ENCODE measurements at regions not wholly inside any gene's neighbourhood (a gene's known extent, or its start where the extent isn't known, plus 50 kb on each side); places are given as distances from the start of the nearest gene placed in this dataset.
A peak's percentile ranks its signal among the peaks of the same experiment; 100 is the strongest.

DNA sequence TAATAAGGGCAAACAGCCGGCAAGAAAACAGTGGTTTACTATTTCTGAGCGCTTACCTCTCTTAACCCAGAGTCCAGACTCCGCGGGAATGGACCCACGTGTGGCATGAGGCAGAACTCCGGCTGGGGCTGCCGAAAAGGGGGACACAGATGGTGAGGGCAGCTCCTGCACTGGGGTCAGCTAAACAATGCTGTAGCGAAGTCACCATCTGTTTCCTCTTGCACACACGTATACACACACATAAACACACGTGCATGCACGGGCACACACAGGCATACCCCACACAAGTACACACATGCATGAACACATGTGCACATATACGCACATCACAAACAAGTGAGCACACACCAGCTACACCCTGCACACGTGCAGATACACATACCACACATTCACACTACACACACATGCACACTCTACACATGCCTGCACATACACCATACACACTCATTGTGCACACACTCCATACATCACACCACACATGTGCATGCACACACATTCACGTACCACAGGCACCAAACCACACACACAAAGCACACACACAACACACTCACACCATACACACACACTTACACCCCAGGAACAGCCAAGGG, 105.9 kb upstream of the ID2 start:
- DNase-seq, result no peak

DNA sequence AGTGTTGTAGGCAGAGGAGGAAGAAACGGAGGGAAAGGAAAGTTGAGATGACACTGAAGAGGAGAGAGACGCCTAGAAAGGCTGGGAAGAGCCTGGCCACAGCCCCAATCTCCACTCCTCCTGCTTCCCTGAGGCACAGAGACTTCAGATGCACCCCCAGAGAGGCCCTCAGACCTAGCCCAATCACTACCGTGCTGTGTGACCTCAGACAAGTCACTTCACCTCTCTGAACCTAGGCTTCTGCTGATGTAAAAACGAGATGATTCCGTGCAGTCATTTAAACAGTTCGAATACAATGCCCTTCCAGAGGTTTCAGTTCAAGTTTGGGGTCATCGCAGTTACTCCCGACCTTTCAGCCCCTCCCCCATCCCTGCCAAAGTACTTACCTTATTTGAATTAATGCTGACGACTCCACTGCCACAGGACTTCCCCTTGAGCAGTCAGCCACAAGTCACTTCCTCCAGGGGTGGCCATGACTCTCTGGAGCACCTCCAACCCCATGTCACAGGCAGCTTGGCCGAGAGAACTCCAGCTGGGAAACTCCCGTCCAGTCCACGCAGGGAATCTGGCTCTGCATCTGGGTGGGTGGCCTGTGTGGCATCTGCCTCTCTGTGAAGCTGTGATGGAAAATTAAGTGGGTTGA, 105.2 kb upstream of the ID2 start:
- DNase-seq, result no peak

DNA sequence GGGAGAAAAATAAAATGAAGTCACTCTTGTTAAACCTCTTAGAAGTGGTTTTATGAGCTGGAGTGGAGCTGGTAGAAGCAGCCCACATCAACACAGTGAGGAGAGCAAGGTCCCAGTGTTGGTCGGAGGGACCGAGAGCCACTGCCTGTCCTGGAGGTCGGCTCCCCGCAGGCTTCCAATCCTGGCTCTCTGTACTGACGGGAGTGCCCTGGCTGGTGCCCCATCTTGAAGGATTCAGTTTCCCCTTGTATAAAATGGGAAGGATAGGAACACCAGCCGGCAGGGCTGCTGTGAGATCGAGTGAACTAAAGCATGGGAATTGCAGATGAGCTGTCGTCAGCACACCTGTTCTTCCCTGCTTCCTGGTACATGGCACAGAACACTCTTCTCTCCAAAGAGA, 104.3 kb upstream of the ID2 start:
- DNase-seq, result no peak

DNA sequence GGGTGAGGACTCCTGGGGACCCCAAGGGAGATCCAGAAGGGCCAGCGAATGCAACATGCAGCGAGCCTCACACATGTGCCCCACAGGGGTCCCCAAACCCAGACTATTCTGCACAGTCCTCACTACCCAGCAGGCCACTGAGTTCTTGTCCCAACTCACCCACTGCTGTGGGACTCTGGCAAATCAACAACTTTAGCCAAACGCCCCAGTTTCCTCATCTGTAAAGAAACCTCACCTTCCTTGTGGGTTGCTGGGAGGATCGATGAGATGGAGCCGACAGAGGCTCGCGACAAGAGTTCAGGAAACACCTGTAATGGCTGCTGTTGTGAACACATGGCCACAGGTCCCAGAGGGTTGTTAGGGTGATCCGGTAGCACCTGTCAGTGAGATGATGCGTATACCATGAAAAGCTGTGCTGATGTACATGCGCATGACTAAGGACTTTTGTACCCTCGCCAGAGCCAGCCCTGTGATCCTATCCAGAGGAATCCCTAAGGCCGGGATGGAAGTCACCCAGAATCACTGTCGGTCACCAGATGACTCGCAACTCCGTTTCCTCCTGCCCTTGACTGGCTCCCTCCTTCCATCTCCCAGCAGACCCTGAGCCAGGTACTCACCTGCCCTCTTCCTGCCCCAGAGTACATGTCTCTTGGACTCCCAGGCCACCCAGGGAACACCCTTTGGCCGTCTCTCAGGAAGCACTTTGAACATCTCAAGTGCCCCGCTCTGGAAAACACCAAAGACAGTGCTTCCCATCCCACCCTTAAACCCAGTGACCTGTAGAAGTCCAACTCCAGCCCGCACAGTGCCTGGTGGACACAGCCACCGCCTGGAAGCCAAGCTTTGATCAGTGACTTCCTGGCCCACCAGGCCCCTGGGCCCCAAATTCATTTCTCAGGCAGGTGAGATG, 103.3 kb upstream of the ID2 start:
- DNase-seq, result no peak

DNA sequence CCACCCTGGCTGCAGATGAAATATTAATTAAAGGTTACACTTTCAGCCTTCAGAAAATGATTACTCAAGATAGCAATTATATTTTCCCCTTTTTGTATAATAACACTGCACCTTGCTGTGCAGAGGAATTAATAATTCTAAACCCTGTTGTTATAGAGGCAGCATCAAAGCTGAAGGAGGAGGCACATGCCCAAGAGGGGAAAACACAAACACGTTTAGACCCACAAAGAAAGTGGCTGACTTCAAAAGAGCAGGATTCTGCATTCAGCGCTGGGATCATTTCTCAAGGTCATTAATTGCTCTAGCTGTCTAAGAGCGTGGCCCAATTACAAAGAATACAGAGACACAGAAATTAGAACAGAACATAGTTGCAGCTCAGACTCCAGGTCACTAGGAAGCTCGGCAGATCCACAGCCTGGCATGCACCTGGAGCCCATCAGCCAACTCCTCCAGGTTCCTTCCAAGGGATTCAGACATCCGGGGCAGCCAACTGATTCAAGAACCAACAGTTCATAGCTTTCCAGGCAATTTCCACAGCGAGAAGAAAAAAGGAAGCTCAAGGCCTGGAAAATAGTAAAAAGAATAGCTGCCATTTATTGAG, 102.3 kb upstream of the ID2 start:
- DNase-seq, result no peak

DNA sequence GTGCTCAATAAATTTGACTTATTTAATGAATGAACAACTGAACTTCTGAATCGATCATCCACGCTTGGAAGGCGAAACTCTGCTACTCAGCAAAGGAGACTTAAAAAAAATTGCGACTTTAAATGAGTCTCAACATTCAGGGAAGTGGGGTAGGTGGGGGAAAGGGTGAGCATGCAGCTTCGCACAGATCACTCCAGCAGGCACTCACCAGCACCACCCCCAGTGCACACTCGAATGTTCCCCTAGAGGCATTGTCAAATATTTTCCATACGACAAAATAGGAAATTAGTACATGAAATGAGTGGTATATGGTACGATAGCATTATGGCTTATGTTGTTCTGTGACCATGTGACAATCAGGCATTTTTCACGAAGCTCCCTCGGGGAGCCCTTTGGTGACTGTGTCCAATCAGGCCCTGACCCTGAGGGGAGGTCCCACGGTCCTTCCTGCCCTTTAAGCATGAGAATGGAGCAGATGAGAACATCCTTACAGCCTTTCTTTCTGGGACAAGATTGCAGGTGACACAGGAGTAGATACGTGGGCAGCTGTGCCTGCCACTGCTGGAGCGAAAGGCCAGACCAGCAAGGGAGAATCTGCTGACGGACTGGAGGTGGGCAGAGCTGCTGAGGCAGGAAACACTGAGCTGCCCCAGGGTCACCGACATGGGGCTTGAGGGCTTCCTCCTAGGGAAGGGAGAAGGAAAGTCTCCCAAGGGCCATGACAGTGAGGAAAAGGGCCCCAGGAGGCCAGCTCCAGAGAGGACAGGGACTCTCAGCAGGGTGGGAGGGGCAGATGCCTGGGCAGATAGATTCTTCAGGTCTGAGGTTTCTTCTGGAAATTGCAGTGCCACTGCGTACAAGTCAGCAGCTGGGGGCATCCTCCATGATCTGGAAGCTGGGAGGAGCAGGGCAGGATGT, 101.3 kb upstream of the ID2 start:
- DNase-seq, result no peak

DNA sequence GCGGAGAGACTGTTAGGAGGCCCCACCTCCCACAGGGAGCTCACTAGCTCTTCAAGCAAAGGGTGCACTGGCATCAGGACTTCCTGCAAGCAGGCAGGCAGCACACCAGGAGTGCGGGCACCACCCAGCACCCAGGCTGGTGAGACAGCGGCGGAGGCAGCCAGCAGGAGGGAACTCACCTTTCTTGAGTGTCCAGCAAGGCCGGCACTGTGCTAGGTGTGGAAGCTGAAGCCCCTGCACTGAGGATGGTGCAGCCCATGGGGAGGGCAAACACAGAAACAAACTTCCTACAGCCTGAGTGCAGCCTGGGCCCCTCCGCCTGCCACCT, 100.7 kb upstream of the ID2 start:
- DNase-seq, result no peak

DNA sequence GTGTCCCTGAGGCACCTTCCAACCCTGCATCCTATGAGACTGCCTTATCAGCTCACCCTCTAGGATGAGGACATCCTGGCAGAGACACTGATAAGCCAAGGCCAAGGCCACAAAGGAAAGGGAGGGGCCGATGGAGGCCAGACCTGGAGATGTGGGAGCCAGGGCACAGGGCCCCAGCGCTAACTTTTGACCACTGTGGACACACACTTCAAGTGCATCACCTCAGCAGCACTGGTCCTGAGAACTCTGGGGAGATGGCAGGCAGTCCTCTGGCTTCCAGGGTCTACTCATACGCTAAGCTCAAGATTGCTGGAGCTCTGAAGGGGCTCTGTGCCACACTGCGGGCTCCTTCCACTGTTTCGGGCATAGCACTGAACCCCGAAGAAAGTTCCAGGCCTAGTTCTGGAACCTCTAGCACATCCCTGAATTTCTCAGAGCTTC, 100.2 kb upstream of the ID2 start:
- no peak for DNase-seq

DNA sequence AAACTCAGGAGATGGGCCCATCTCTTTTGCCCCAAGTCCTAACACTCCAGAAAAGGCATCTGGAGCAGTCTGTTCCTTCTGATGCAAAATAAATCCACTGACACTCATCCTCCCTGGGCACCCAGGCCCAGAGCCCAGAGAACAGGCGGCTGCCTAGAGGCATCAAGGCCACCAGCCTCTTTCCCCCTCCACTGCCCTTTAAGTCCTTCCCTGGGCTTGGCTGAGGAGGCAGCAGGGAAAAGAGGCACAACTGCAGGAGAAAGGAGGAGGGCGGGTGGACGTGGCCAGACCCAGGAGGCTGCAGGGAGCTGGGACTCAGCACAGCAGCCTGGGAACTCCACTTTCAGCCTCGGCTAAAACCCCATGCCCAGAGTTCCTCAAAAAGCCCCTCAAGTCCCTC, 99.7 kb upstream of the ID2 start:
- DNase-seq, result no peak

DNA sequence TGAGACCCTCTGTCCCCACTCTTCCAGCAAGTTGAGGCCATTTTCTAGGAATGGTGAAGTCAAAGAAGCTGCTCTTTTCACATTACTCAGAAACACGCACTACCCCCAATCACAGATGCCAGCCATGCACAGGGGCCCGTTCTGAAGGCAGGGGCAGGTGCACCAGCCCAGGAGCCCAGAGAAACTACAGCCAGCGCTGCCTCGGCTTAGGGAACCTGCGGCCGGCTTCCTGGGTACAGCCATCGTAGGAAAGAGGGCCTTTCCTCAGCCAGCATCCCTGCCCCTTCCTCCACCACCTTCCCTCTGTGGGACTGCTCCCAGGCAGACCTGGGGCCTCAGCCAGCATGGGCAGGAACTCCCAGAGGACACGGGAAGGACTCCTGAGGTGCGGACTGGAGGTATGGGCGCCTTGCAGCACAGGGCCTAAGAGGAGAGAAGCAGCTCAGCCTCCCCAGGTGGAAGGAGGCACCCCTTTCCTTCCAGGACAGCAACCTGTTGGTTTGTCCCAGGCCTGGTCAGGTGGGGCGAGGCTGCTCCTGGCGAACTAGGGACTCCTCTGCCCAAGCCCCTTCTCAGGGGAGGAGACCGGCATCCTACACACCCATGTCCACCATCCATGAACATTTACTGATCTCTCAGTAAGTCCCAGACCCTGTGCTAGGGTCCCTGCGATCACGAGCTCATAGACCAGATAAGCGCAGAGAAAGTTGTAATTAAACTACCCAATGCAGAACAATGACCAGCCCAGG, 99.0 kb upstream of the ID2 start:
- DNase-seq, result no peak

DNA sequence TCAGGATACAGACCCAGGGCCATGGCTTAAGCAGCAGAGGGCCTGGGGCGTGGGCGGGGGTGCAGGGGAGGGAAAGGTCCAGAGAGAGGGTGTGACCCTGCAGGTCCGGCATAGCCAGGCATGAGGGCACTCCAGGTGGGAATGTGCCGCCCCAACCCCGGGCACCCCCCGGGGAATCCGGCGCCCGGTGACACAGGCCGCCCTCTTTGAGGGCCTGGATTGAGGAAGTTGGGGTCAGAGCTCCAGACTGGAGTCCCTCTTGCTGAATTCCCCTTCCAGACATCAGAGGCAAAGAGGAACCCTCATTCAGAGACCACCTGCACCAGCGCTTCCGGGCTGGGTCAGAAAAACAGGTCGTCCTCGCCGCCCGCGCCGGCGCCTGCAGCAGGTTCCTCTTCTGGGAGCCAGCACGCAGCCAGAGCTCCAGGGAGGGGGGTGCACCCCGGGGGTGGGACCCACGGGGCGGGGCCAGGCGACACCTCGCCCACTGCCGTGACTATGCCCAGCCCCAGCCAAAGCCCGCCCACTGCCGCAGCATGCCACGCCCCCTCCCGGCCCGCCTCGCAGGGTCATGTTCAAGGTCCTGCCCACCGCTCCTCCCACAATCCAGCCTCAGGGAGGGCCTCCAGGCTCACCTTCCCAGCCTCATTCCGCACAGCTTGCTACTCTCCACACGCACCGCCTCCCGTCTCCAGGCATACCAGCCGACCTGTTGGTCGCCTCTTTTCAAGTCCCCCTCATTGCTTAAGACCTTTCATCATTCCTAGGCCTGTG, 98.3 kb upstream of the ID2 start:
- DNase-seq, result peak; percentile 64

DNA sequence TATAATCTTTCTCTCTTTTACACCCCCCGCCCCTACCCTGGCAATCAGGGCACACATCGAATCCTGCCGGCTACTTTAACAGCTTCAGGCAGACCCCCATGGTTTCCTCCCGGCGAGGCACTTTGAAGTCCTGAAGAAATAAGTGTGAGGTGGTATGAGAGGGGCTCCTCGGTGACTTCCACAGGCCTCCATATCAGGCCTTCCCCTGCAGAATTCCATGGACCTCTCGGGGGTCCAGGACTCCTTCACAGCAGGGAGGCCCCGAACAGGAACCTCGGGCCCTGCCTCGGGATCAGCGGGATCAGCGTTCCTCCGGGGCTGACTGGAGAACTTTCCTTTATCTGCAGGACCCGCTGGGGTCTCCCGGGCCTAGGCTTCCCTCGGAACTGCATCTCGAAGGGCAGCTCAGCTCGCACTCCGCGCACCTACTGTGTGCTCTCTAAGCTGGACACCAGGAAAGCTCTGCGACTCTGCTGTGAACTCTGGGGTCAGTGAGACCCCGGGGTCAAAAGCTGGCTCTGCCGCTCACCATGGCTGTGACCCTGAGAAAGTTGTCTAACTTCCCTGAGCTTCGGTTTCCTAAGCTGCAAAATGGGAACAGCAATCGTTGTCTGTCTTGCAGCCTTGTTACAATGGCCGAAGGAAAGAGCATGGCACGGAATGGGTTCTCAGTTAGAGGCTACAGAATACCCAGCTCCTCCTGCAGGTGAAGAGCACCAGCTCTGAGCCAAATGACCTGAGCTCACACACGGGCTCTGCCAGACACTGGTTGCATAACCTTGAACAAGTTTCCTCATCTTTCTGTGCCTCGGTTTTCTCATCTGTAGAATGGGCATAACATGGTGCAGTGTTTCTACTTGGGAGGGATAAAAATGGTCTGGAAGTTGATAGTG, 97.4 kb upstream of the ID2 start:
- no peak for DNase-seq

DNA sequence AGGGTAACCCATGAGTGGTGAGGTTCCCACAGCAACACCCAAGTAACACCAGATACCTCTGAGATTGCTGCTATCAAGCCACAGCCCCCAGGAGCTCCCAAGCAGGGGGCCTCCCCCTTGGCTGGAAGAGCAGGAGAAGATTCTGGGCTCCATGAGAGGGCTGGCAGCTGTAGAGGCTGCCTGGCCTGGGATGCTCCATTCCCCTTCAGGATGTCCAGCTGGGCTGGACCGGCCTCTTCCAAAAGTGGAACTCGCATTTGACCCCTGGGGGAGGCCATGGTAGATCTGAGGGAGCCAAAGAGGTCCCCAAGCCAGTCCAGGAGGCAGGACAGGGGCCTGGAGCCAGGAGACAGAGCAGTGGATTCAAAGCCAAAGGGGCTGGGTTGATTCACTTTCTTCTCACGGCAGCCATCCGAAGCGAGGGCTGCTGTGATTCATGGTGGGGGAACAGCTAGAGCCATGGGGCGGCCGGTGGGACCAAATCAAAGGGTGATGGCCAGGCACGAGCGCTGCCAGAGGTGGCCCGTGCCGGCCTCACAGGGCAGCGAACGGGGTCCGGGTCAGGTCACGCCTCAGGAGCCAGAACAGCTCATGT, 95.3 kb upstream of the ID2 start:
- DNase-seq, result no peak

DNA sequence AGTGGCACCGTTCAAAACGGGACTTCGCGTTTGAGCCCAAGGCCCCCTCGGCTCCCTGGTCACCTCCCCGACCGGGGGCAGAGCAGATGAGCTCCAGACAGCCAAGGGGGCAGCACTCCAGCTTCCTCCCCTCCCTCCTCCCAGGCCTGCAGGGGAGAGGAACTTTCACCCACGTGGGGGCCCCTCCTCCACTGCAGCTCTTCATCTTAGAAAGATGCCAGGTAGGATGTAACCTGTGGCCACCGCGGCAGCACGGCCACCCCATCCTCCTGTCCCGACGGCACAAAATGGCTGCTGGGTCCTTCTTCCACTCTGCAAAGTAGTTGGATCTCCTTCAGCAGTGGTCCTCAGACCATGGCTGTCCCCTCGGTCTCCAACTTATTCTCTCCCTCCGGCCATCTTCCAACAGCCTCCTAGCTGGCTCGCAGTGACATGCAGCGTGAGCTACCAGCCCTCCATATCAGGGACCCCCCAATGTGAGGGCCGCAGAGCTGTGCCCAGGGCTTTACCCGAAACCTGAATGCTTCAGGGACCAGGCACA, 94.5 kb upstream of the ID2 start:
- DNase-seq, result no peak

DNA sequence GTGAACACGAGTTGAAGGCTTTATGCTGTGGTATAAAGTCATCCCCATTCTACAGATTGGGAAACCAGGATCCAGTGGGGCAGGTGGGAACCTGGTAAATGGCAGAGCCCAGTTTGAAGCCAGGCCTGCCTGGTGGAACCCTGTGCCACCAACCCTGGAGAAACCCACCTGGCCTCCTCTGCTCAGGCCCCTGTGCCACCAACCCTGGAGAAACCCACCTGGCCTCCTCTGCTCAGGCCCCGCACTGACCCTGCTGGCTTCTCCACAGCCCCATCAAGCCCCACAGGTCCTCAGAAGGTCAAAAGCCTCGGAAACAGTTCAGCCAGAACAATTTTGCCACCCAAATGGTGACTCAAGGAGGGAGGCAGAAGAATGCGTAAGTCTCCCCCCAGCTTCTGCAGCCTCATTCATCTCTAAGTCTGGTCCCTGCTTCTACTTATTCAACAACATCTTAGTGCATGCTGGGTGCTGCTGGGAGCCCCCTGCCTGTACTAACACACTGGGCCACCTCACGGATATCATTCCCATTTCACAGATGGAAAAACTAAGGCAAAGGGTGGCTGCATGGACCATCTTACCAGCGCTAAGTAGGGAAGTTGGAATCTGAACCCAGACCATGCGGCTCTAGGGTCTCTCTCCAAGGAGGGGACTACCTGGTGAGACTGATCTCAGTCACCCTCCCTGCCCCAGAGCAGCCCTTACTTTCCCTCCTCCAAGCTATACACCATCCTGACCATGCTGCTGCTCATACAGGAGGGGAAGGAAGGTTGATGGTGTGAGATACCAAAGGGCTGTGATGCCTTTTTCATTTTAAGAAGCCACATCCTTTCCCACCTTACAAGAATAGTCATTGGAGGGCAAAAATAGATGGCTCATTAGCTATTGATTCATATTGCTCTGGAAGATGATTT, 93.7 kb upstream of the ID2 start:
- DNase-seq, result no peak

DNA sequence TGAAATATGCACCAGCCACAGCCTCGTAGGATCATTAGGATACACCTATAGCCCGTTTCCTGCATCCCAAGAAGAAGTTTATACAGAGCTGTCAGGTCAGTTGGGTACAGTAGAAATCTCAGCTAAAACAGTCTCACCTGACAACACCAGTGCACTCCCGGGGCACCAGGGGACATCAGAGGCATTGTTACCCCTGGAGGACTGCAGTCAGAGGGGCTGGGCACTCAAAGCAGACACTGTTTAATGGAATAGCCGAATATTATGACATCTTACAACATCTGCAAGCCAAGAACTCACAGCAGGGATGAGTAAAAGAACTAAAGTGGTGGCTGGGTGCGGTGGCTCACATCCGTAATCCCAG, 93.0 kb upstream of the ID2 start:
- no peak for DNase-seq

DNA sequence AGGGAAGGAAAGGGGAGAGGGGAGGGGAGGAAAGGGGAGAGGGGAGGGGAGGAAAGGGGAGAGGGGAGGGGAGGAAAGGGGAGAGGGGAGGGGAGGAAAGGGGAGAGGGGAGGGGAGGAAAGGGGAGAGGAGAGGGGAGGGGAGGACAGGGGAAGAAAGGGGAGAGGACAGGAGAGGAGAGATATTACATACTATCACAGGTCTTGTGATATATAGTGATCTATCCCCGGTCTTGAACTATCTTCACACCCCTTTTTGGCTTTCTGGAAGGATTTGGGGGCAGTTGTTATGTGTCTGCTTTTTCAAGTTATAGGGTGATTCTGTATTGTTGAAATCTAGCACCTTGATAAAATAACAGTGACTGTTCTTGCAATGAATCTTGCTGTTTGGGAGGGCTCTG, 92.1 kb upstream of the ID2 start:
- no peak for DNase-seq

DNA sequence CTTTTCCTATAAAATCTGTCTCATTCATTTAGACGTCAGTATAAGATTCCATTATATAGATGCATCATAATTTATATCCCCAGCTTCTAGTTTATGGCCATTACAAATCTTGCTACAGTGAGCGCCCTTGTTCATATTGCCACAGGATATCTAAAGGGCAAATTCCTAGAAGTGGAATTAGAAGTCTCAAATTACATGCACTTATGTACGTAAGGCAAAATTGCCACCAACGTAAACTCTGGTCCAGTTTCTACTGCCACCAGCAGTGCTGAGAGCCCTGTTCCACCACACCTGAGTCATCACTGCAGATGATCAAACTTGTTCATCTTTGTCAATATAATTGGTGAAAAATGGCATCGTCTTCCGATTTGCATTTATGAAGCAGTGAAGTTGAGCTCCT, 90.9 kb upstream of the ID2 start:
- DNase-seq, result no peak

Measured in activated gamma-delta T cell (primary cell).